ENCODE measurements at regions not wholly inside any gene's neighbourhood (a gene's known extent, or its start where the extent isn't known, plus 50 kb on each side); places are given as distances from the start of the nearest gene placed in this dataset.

GRCh38 chr1:60863131-60863530 is 219.2 kb upstream of the NFIA start:
- no peak for TF ChIP-seq ZFP3 (CRISPR knock-in tag; IDR thresholded peaks at IDR 0.05)

GRCh38 chr1:60861961-60862567 is 220.3 kb upstream of the NFIA start:
- TF ChIP-seq ZNF70 (CRISPR knock-in tag; IDR thresholded peaks at IDR 0.05): no peak
- TF ChIP-seq BACH2 (CRISPR knock-in tag; IDR thresholded peaks at IDR 0.05; ENCODE audit: borderline replicate concordance): no peak
- no peak for TF ChIP-seq TCF4 (CRISPR knock-in tag; IDR thresholded peaks at IDR 0.05; ENCODE audit: borderline replicate concordance)
- no peak for TF ChIP-seq ZFP3 (CRISPR knock-in tag; IDR thresholded peaks at IDR 0.05)
- no peak for TF ChIP-seq ZNF8 (CRISPR knock-in tag; IDR thresholded peaks at IDR 0.05)
- TF ChIP-seq ESRRG (CRISPR knock-in tag; IDR thresholded peaks at IDR 0.05): no peak
- ATAC-seq: no peak

More at GRCh38 chr1:60863131-60863530, 219.2 kb upstream of the NFIA start:
- ATAC-seq: no peak

GRCh38 chr1:60859111-60859510 is 223.2 kb upstream of the NFIA start:
- ATAC-seq: no peak
- TF ChIP-seq ARNTL (CRISPR knock-in tag; IDR thresholded peaks at IDR 0.05; ENCODE audit: borderline replicate concordance, low read depth): no peak
- no peak for TF ChIP-seq GLIS3 (CRISPR knock-in tag; IDR thresholded peaks at IDR 0.05)
- no peak for TF ChIP-seq TSHZ2 (CRISPR knock-in tag; IDR thresholded peaks at IDR 0.05)
- no peak for TF ChIP-seq RARB (CRISPR knock-in tag; IDR thresholded peaks at IDR 0.05)

- ATAC-seq: peak; percentile 11; the same call in 1 of the 3 replicates
- TF ChIP-seq TCF4 (CRISPR knock-in tag; IDR thresholded peaks at IDR 0.05; ENCODE audit: borderline replicate concordance): no peak
- no peak for TF ChIP-seq OSR1 (CRISPR knock-in tag; IDR thresholded peaks at IDR 0.05)
- no peak for TF ChIP-seq ISL1 (CRISPR knock-in tag; IDR thresholded peaks at IDR 0.05)
- TF ChIP-seq ESRRG (CRISPR knock-in tag; IDR thresholded peaks at IDR 0.05): no peak
- TF ChIP-seq PATZ1 (CRISPR knock-in tag; IDR thresholded peaks at IDR 0.05; ENCODE audit: borderline replicate concordance): no peak
- TF ChIP-seq PPARA (CRISPR knock-in tag; IDR thresholded peaks at IDR 0.05; ENCODE audit: borderline replicate concordance): no peak
- no peak for TF ChIP-seq TSHZ2 (CRISPR knock-in tag; IDR thresholded peaks at IDR 0.05)
- TF ChIP-seq TOX (CRISPR knock-in tag; IDR thresholded peaks at IDR 0.05; ENCODE audit: borderline replicate concordance): no peak
- no peak for TF ChIP-seq ZC3H10 (CRISPR knock-in tag; IDR thresholded peaks at IDR 0.05)
- TF ChIP-seq POU6F1 (CRISPR knock-in tag; IDR thresholded peaks at IDR 0.05; ENCODE audit: borderline replicate concordance, low read depth): no peak
- no peak for TF ChIP-seq CSDC2 (CRISPR knock-in tag; IDR thresholded peaks at IDR 0.05)
Observed at GRCh38 chr1:60857851-60858250, 224.5 kb upstream of the NFIA start.
